ENCODE measurements at regions not wholly inside any gene's neighbourhood (a gene's known extent, or its start where the extent isn't known, plus 50 kb on each side); places are given as distances from the start of the nearest gene placed in this dataset.

- TF ChIP-seq ELF1 (IDR thresholded peaks at IDR 0.05; ENCODE audit: borderline replicate concordance, low read depth) (no peak), ZFX (IDR thresholded peaks at IDR 0.05) (no peak), YY1 (IDR thresholded peaks at IDR 0.05; ENCODE audit: extremely low read depth, insufficient replicate concordance, low read depth, low read length) (no peak)
Observed at GRCh38 chr18:22113144-22113844, 56.1 kb upstream of the GATA6 start (continued).

GRCh38 chr18:22114526-22115321, 54.7 kb upstream of the GATA6 start:
- Histone ChIP-seq H3K9me2 (ENCODE audit: insufficient read depth) (no peaks in the 10 kb centered on the region), H3K4me2 (ENCODE audit: low read length) (no peak overlapping the region), H3K4me3 (replicated peaks in 1 of 2; ENCODE audit: low read depth in 1 of 2, low read length in 2 of 2) (no peak overlapping the region), H3K4me1 (ENCODE audit: control insufficient read depth in 1 of 2, insufficient read depth in 2 of 2, low read length in 2 of 2) (peaks cover 5 to 11% of the 10 kb centered on the region in 2 experiments; a peak in 3 of 4 replicates), H3K27ac (ENCODE audit: low read depth, low read length) (no peak overlapping the region), H4K20me1 (ENCODE audit: insufficient read depth) (no peaks in the 10 kb centered on the region), H3K9ac (ENCODE audit: low read length) (no peak overlapping the region), H3K9me3 (ENCODE audit: control insufficient read depth in 1 of 2, insufficient read depth in 1 of 2, low read depth in 1 of 2, low read length in 2 of 2) (no peaks in the 10 kb centered on the region), H2AFZ (ENCODE audit: low read depth, low read length, poor library complexity, severe bottlenecking) (no peak overlapping the region), H3K79me2 (ENCODE audit: insufficient read depth, low read length) (no peaks in the 10 kb centered on the region), H3K36me3 (ENCODE audit: control insufficient read depth in 1 of 2, insufficient read depth in 2 of 2, low read length in 2 of 2) (no peaks in the 10 kb centered on the region), H3K27me3 (ENCODE audit: insufficient read depth, low read length) (no peaks in the 10 kb centered on the region)
- ChIA-PET RAD21 (ENCODE audit: low non-redundant PET in 1 of 2, low total read pairs in 2 of 2, uncharacterized antibody in 2 of 2, unreplicated experiment in 2 of 2) (no interaction called here), CTCF (no interaction called here), POLR2A (interaction anchor here (0.7 kb wide), 1 partner anchor 89 kb away, joined by 3 read pairs; no protein-coding TSS in a partner anchor)
- no TSS peak for BruUV-seq (replicated peaks)
- DNase-seq (ENCODE audit: low read depth, low spot score) (no peak), ATAC-seq (no peak)
- intact Hi-C loops (cut with micrococcal nuclease) = no loop called here
- no peak for TF ChIP-seq REST (IDR thresholded peaks at IDR 0.05; ENCODE audit: low read depth)
- no peak for TF ChIP-seq YY1 (IDR thresholded peaks at IDR 0.05; ENCODE audit: extremely low read depth, insufficient replicate concordance, low read depth, low read length)
- no peak for TF ChIP-seq EGR1 (IDR thresholded peaks at IDR 0.05; ENCODE audit: low read depth)
- no peak for TF ChIP-seq SIN3A (IDR thresholded peaks at IDR 0.05; ENCODE audit: low read depth)
- TF ChIP-seq ZBTB33 (IDR thresholded peaks at IDR 0.05; ENCODE audit: extremely low read depth, insufficient replicate concordance, low read length) = no peak
- TF ChIP-seq EZH2 (IDR thresholded peaks at IDR 0.05) = no peak
- TF ChIP-seq MAX (IDR thresholded peaks at IDR 0.05) = no peak
- no peak for TF ChIP-seq ATF3 (IDR thresholded peaks at IDR 0.05)
- no peak for TF ChIP-seq ELF1 (IDR thresholded peaks at IDR 0.05; ENCODE audit: borderline replicate concordance, low read depth)
- no peak for TF ChIP-seq CEBPB (IDR thresholded peaks at IDR 0.05; ENCODE audit: low read depth)
- TF ChIP-seq SP1 (IDR thresholded peaks at IDR 0.05; ENCODE audit: low read depth) = no peak
- no peak for TF ChIP-seq SRF (IDR thresholded peaks at IDR 0.05; ENCODE audit: low read depth)
- no peak for TF ChIP-seq TCF7L2 (IDR thresholded peaks at IDR 0.05; ENCODE audit: borderline replicate concordance, extremely low read depth, insufficient read depth, insufficient read length)

Data from HCT116 (cell line).